ENCODE measurements at regions not wholly inside any gene's neighbourhood (a gene's known extent, or its start where the extent isn't known, plus 50 kb on each side); places are given as distances from the start of the nearest gene placed in this dataset.

GRCh38 chr2:216773072-216773471 lies 77.7 kb upstream of the IGFBP5 start:
- H3K27me3 ChIP-seq (ENCODE audit: control insufficient read depth, insufficient read depth, low read length), result no peaks in the 10 kb centered on the region
- no peak overlapping the region for H3K4me3 Mint-ChIP-seq
- peaks cover 7% of the 10 kb centered on the region for H3K27me3 Mint-ChIP-seq
- H3K9me3 Mint-ChIP-seq, result peaks cover 0 to 3% (median 0%) of the 10 kb centered on the region in 7 donors
- no peaks in the 10 kb centered on the region for H3K9me3 ChIP-seq (ENCODE audit: control insufficient read depth in 2 of 2, low read length in 2 of 2)
- no peak for DNase-seq
- ATAC-seq (ENCODE audit: low read depth in 2 of 2), result no peak
- H3K27ac ChIP-seq (ENCODE audit: insufficient read depth, low read length, poor library complexity, severe bottlenecking), result no peak overlapping the region
- no peaks in the 10 kb centered on the region for H3K36me3 ChIP-seq (ENCODE audit: control insufficient read depth, insufficient read depth, low read length)
- no peaks in the 10 kb centered on the region for H3K36me3 Mint-ChIP-seq
- no peak overlapping the region for H3K4me3 ChIP-seq (ENCODE audit: low read depth, low read length)
- no peak overlapping the region for H3K27ac Mint-ChIP-seq
- H3K4me1 ChIP-seq (ENCODE audit: control insufficient read depth, insufficient read depth, low read length, poor library complexity, severe bottlenecking), result no peaks in the 10 kb centered on the region
- no peaks in the 10 kb centered on the region for H3K4me1 Mint-ChIP-seq

GRCh38 chr2:216770717-216771116 lies 75.4 kb upstream of the IGFBP5 start:
- Mint-ChIP-seq H3K9me3 (peaks cover 0 to 3% (median 0%) of the 10 kb centered on the region in 7 donors), H3K4me3 (no peak overlapping the region), H3K36me3 (no peaks in the 10 kb centered on the region), H3K4me1 (no peaks in the 10 kb centered on the region), H3K27me3 (peaks cover 11% of the 10 kb centered on the region), H3K27ac (no peak overlapping the region)
- Histone ChIP-seq H3K4me3 (ENCODE audit: low read depth, low read length) (no peak overlapping the region), H3K9me3 (ENCODE audit: control insufficient read depth in 2 of 2, low read length in 2 of 2) (no peaks in the 10 kb centered on the region), H3K4me1 (ENCODE audit: control insufficient read depth, insufficient read depth, low read length, poor library complexity, severe bottlenecking) (no peaks in the 10 kb centered on the region), H3K27me3 (ENCODE audit: control insufficient read depth, insufficient read depth, low read length) (no peaks in the 10 kb centered on the region), H3K27ac (ENCODE audit: insufficient read depth, low read length, poor library complexity, severe bottlenecking) (no peak overlapping the region), H3K36me3 (ENCODE audit: control insufficient read depth, insufficient read depth, low read length) (no peaks in the 10 kb centered on the region)
- no peak for DNase-seq
- no peak for ATAC-seq (ENCODE audit: low read depth in 2 of 2)

GRCh38 chr2:216770050-216770449 lies 74.7 kb upstream of the IGFBP5 start:
- H3K4me1 ChIP-seq (ENCODE audit: control insufficient read depth, insufficient read depth, low read length, poor library complexity, severe bottlenecking), result no peaks in the 10 kb centered on the region
- H3K9me3 ChIP-seq (ENCODE audit: control insufficient read depth in 2 of 2, low read length in 2 of 2), result no peaks in the 10 kb centered on the region
- ATAC-seq (ENCODE audit: low read depth in 2 of 2) (no peak), DNase-seq (no peak)
- H3K27me3 Mint-ChIP-seq, result peaks cover 11% of the 10 kb centered on the region
- no peaks in the 10 kb centered on the region for H3K4me1 Mint-ChIP-seq
- no peak overlapping the region for H3K27ac Mint-ChIP-seq
- H3K4me3 ChIP-seq (ENCODE audit: low read depth, low read length), result no peak overlapping the region
- H3K4me3 Mint-ChIP-seq, result no peak overlapping the region
- H3K36me3 ChIP-seq (ENCODE audit: control insufficient read depth, insufficient read depth, low read length), result no peaks in the 10 kb centered on the region
- H3K36me3 Mint-ChIP-seq, result no peaks in the 10 kb centered on the region
- H3K27me3 ChIP-seq (ENCODE audit: control insufficient read depth, insufficient read depth, low read length), result peaks cover 2% of the 10 kb centered on the region
- peaks cover 0 to 3% (median 0%) of the 10 kb centered on the region in 7 donors for H3K9me3 Mint-ChIP-seq
- no peak overlapping the region for H3K27ac ChIP-seq (ENCODE audit: insufficient read depth, low read length, poor library complexity, severe bottlenecking)

- Mint-ChIP-seq H3K36me3 (no peaks in the 10 kb centered on the region), H3K27me3 (peaks cover 11% of the 10 kb centered on the region), H3K4me3 (no peak overlapping the region), H3K4me1 (no peaks in the 10 kb centered on the region), H3K27ac (no peak overlapping the region), H3K9me3 (peaks cover 0 to 3% (median 0%) of the 10 kb centered on the region in 7 donors)
- no peaks in the 10 kb centered on the region for H3K36me3 ChIP-seq (ENCODE audit: control insufficient read depth, insufficient read depth, low read length)
- no peaks in the 10 kb centered on the region for H3K9me3 ChIP-seq (ENCODE audit: control insufficient read depth in 2 of 2, low read length in 2 of 2)
- ATAC-seq (ENCODE audit: low read depth in 2 of 2) (no peak), DNase-seq (no peak)
- H3K4me1 ChIP-seq (ENCODE audit: control insufficient read depth, insufficient read depth, low read length, poor library complexity, severe bottlenecking), result no peaks in the 10 kb centered on the region
- peaks cover 4% of the 10 kb centered on the region for H3K27me3 ChIP-seq (ENCODE audit: control insufficient read depth, insufficient read depth, low read length)
- no peak overlapping the region for H3K4me3 ChIP-seq (ENCODE audit: low read depth, low read length)
- no peak overlapping the region for H3K27ac ChIP-seq (ENCODE audit: insufficient read depth, low read length, poor library complexity, severe bottlenecking)
These were observed 74.3 kb upstream of the IGFBP5 start for GRCh38 chr2:216769626-216770025.

- H3K27me3 Mint-ChIP-seq, result peaks cover 11% of the 10 kb centered on the region
- H3K4me3 ChIP-seq (ENCODE audit: low read depth, low read length), result no peak overlapping the region
- H3K36me3 ChIP-seq (ENCODE audit: control insufficient read depth, insufficient read depth, low read length), result no peaks in the 10 kb centered on the region
- H3K9me3 Mint-ChIP-seq, result peaks cover 0 to 3% (median 0%) of the 10 kb centered on the region in 7 donors
- H3K27me3 ChIP-seq (ENCODE audit: control insufficient read depth, insufficient read depth, low read length), result peaks cover 4% of the 10 kb centered on the region
- no peaks in the 10 kb centered on the region for H3K4me1 ChIP-seq (ENCODE audit: control insufficient read depth, insufficient read depth, low read length, poor library complexity, severe bottlenecking)
- H3K4me3 Mint-ChIP-seq, result no peak overlapping the region
- H3K36me3 Mint-ChIP-seq, result no peaks in the 10 kb centered on the region
- DNase-seq (peak in 1 of 3 donors; percentile 6), ATAC-seq (ENCODE audit: low read depth in 2 of 2) (no peak)
- H3K27ac ChIP-seq (ENCODE audit: insufficient read depth, low read length, poor library complexity, severe bottlenecking), result no peak overlapping the region
- H3K9me3 ChIP-seq (ENCODE audit: control insufficient read depth in 2 of 2, low read length in 2 of 2), result no peaks in the 10 kb centered on the region
- no peaks in the 10 kb centered on the region for H3K4me1 Mint-ChIP-seq
- H3K27ac Mint-ChIP-seq, result no peak overlapping the region
These were observed 73.6 kb upstream of the IGFBP5 start for GRCh38 chr2:216768908-216769411.

GRCh38 chr2:216765761-216766262 lies 70.5 kb upstream of the IGFBP5 start:
- Mint-ChIP-seq H3K4me3 (no peak overlapping the region), H3K36me3 (no peaks in the 10 kb centered on the region), H3K27ac (no peak overlapping the region), H3K9me3 (peaks cover 0 to 3% (median 0%) of the 10 kb centered on the region in 7 donors), H3K4me1 (no peaks in the 10 kb centered on the region), H3K27me3 (peaks cover 20% of the 10 kb centered on the region)
- H3K4me3 ChIP-seq (ENCODE audit: low read depth, low read length), result no peak overlapping the region
- peaks cover 6% of the 10 kb centered on the region for H3K27me3 ChIP-seq (ENCODE audit: control insufficient read depth, insufficient read depth, low read length)
- no peaks in the 10 kb centered on the region for H3K9me3 ChIP-seq (ENCODE audit: control insufficient read depth in 2 of 2, low read length in 2 of 2)
- ATAC-seq (ENCODE audit: low read depth in 2 of 2) (no peak), DNase-seq (no peak)
- no peaks in the 10 kb centered on the region for H3K36me3 ChIP-seq (ENCODE audit: control insufficient read depth, insufficient read depth, low read length)
- H3K4me1 ChIP-seq (ENCODE audit: control insufficient read depth, insufficient read depth, low read length, poor library complexity, severe bottlenecking), result no peaks in the 10 kb centered on the region
- H3K27ac ChIP-seq (ENCODE audit: insufficient read depth, low read length, poor library complexity, severe bottlenecking), result no peak overlapping the region

- no peaks in the 10 kb centered on the region for H3K4me1 Mint-ChIP-seq
- H3K27me3 Mint-ChIP-seq, result peaks cover 19% of the 10 kb centered on the region
- H3K27ac Mint-ChIP-seq, result no peak overlapping the region
- no peak overlapping the region for H3K27ac ChIP-seq (ENCODE audit: insufficient read depth, low read length, poor library complexity, severe bottlenecking)
- H3K36me3 Mint-ChIP-seq, result no peaks in the 10 kb centered on the region
- H3K36me3 ChIP-seq (ENCODE audit: control insufficient read depth, insufficient read depth, low read length), result no peaks in the 10 kb centered on the region
- H3K9me3 ChIP-seq (ENCODE audit: control insufficient read depth in 2 of 2, low read length in 2 of 2), result no peaks in the 10 kb centered on the region
- H3K4me3 Mint-ChIP-seq, result no peak overlapping the region
- peaks cover 0 to 2% (median 0%) of the 10 kb centered on the region in 7 donors for H3K9me3 Mint-ChIP-seq
- H3K4me3 ChIP-seq (ENCODE audit: low read depth, low read length), result no peak overlapping the region
- no peaks in the 10 kb centered on the region for H3K4me1 ChIP-seq (ENCODE audit: control insufficient read depth, insufficient read depth, low read length, poor library complexity, severe bottlenecking)
- peaks cover 6% of the 10 kb centered on the region for H3K27me3 ChIP-seq (ENCODE audit: control insufficient read depth, insufficient read depth, low read length)
- DNase-seq (no peak), ATAC-seq (ENCODE audit: low read depth in 2 of 2) (no peak)
These were observed 68.0 kb upstream of the IGFBP5 start for GRCh38 chr2:216763396-216763795.

GRCh38 chr2:216761809-216762208 lies 66.5 kb upstream of the IGFBP5 start:
- Mint-ChIP-seq H3K4me3 (no peak overlapping the region), H3K4me1 (no peaks in the 10 kb centered on the region), H3K27me3 (peaks cover 19% of the 10 kb centered on the region), H3K36me3 (no peaks in the 10 kb centered on the region), H3K27ac (no peak overlapping the region), H3K9me3 (peaks cover 0 to 2% (median 0%) of the 10 kb centered on the region in 7 donors)
- no peaks in the 10 kb centered on the region for H3K4me1 ChIP-seq (ENCODE audit: control insufficient read depth, insufficient read depth, low read length, poor library complexity, severe bottlenecking)
- H3K4me3 ChIP-seq (ENCODE audit: low read depth, low read length), result no peak overlapping the region
- ATAC-seq (ENCODE audit: low read depth in 2 of 2) (no peak), DNase-seq (no peak)
- no peaks in the 10 kb centered on the region for H3K36me3 ChIP-seq (ENCODE audit: control insufficient read depth, insufficient read depth, low read length)
- H3K9me3 ChIP-seq (ENCODE audit: control insufficient read depth in 2 of 2, low read length in 2 of 2), result no peaks in the 10 kb centered on the region
- H3K27me3 ChIP-seq (ENCODE audit: control insufficient read depth, insufficient read depth, low read length), result peaks cover 6% of the 10 kb centered on the region
- no peak overlapping the region for H3K27ac ChIP-seq (ENCODE audit: insufficient read depth, low read length, poor library complexity, severe bottlenecking)

Data from CD4-positive, CD25-positive, alpha-beta regulatory T cell (primary cell).